PC-9 (cell line): ENCODE measurements at regions not wholly inside any gene's neighbourhood (a gene's known extent, or its start where the extent isn't known, plus 50 kb on each side); places are given as distances from the start of the nearest gene placed in this dataset.

Source experiments
- CTCF ChIP-seq: fragments of 200-600 bp; sonication (generic); conservative IDR thresholded peaks from 2 replicates; pipeline ENCODE4 v1.6.1; 2017; ENCODE audit warnings: mixed run types, antibody characterized with exemption, mild to moderate bottlenecking, moderate library complexity
- EZH2 ChIP-seq: fragments of 200-600 bp; sonication (generic); IDR thresholded peaks from 2 replicates; pipeline ENCODE4 v1.8.0; 2017; ENCODE audit warnings: antibody characterized with exemption, low read depth

DNA sequence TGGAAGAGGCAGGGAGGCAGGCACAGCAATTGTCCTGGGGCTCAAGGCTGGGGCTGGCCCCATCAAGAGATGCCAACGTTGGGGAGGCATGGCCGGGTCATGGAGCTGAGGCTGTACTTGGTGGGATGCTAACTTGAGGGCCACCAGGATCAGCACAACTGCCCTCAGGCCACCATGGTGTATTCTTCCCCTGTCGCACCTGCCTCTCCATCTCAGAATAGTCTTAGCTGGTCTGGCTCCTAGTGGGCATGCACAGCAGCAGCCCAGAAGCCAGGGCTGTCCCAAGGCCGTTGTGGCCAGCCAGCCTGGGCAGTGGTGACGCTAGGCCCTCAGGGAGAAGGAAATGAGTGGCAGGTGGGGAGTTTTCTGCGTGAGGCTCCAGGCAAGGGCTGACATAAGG, 91.3 kb downstream of the DHCR7 start:
- no peak for TF ChIP-seq CTCF
- no peak for TF ChIP-seq EZH2
